Liver (tissue), 8 donors: ENCODE measurements at regions not wholly inside any gene's neighbourhood (a gene's known extent, or its start where the extent isn't known, plus 50 kb on each side); places are given as distances from the start of the nearest gene placed in this dataset.

Experiments
- DNase-seq: peaks from one replicate; pipeline ENCODE4 v3.0.0-alpha.2; 2017; ENCODE audit warnings: low spot score
- H3K27ac ChIP-seq, 2 donors: one replicate each; pipeline ENCODE4 v1.7.0; 2013; ENCODE audit warnings: inconsistent platforms in 2 of 2, low read length in 2 of 2, control low read depth in 1 of 2, low read depth in 1 of 2, mild to moderate bottlenecking in 1 of 2
- H3K27me3 ChIP-seq, 4 donors: one replicate each; pipeline versions ENCODE4 v1.6.1 to v1.7.0; 2013; ENCODE audit warnings: low read length in 3 of 4, inconsistent platforms in 1 of 4, mild to moderate bottlenecking in 1 of 4, moderate library complexity in 1 of 4; ENCODE audit not compliant: control insufficient read depth in 4 of 4, insufficient read depth in 4 of 4
- H3K36me3 ChIP-seq, 4 donors: one replicate each; pipeline versions ENCODE4 v1.6.1 to v1.7.0; 2013; ENCODE audit warnings: low read length in 3 of 4, mild to moderate bottlenecking in 3 of 4, low read depth in 1 of 4, moderate library complexity in 1 of 4; ENCODE audit not compliant: control insufficient read depth in 4 of 4, insufficient read depth in 3 of 4
- H3K4me1 ChIP-seq, 4 donors: one replicate each; pipeline versions ENCODE4 v1.6.1 to v1.7.0; 2013; ENCODE audit warnings: low read length in 3 of 4, mild to moderate bottlenecking in 3 of 4, moderate library complexity in 1 of 4; ENCODE audit not compliant: control insufficient read depth in 4 of 4, insufficient read depth in 4 of 4
- H3K4me3 ChIP-seq, 3 donors: one replicate each; pipeline versions ENCODE4 v1.6.1 to v1.7.0; 2013; ENCODE audit warnings: low read length in 3 of 3, control low read depth in 1 of 3, low read depth in 1 of 3, mild to moderate bottlenecking in 1 of 3
- H3K9ac ChIP-seq, 2 donors: one replicate each; pipeline ENCODE4 v1.7.0; 2013; ENCODE audit warnings: low read length in 2 of 2, mild to moderate bottlenecking in 2 of 2, moderate library complexity in 2 of 2, control low read depth in 1 of 2, low read depth in 1 of 2
- H3K9me3 ChIP-seq, 4 donors: one replicate each; pipeline versions ENCODE4 v1.6.1 to v1.7.0; 2013; ENCODE audit warnings: low read length in 3 of 4; ENCODE audit not compliant: control insufficient read depth in 4 of 4
- EGR1 ChIP-seq, 2 donors: IDR thresholded peaks; 2 replicates each; pipeline ENCODE4 v1.6.1; 2016 to 2018; ENCODE audit warnings: antibody characterized with exemption in 2 of 2, low read depth in 2 of 2
- FOXA1 ChIP-seq: IDR thresholded peaks from 2 replicates; pipeline ENCODE4 v1.6.1; 2016; ENCODE audit warnings: antibody characterized with exemption
- FOXA2 ChIP-seq: IDR thresholded peaks from 2 replicates; pipeline ENCODE4 v1.6.1; 2016; ENCODE audit warnings: antibody characterized with exemption
- GABPA ChIP-seq, 2 donors: IDR thresholded peaks in 1 of 2; conservative IDR thresholded peaks in 1 of 2; 2 replicates each; pipeline ENCODE4 v1.6.1; 2016; ENCODE audit warnings: antibody characterized with exemption in 2 of 2, mild to moderate bottlenecking in 1 of 2, moderate library complexity in 1 of 2
- HNF4G ChIP-seq: IDR thresholded peaks from 2 replicates; pipeline ENCODE4 v1.6.1; 2016; ENCODE audit warnings: antibody characterized with exemption
- JUND ChIP-seq, 2 donors: IDR thresholded peaks; 2 replicates each; pipeline ENCODE4 v1.6.1; 2016; ENCODE audit warnings: antibody characterized with exemption in 2 of 2
- NR2F2 ChIP-seq: IDR thresholded peaks from 2 replicates; pipeline ENCODE4 v1.6.1; 2016; ENCODE audit warnings: antibody characterized with exemption
- RAD21 ChIP-seq, 2 donors: IDR thresholded peaks; 2 replicates each; pipeline ENCODE4 v1.6.1; 2016; ENCODE audit warnings: antibody characterized with exemption in 2 of 2, mild to moderate bottlenecking in 2 of 2
- RXRA ChIP-seq, 2 donors: IDR thresholded peaks; 2 replicates each; pipeline ENCODE4 v1.6.1; 2017 to 2018; ENCODE audit warnings: antibody characterized with exemption in 2 of 2, mild to moderate bottlenecking in 1 of 2
- SP1 ChIP-seq: IDR thresholded peaks from 2 replicates; pipeline ENCODE4 v1.6.1; 2018; ENCODE audit warnings: antibody characterized with exemption, mild to moderate bottlenecking
- TAF1 ChIP-seq: conservative IDR thresholded peaks from 2 replicates; pipeline ENCODE4 v1.6.1; 2016; ENCODE audit warnings: antibody characterized with exemption, mild to moderate bottlenecking
- YY1 ChIP-seq: IDR thresholded peaks from 2 replicates; pipeline ENCODE4 v1.6.1; 2016; ENCODE audit warnings: antibody characterized with exemption, mild to moderate bottlenecking
- ZBTB33 ChIP-seq: IDR thresholded peaks from 2 replicates; pipeline ENCODE4 v1.6.1; 2016; ENCODE audit warnings: antibody characterized with exemption
- WGBS: extraction: QIAGEN DNeasy Blood & Tissue Kit; methylation state at CpG from one replicate; pipeline ENCODE4 v1.1.7; 2013; 5-methylcytosine and 5-hydroxymethylcytosine counted together
- TF ChIP-seq, protein P1 (sequence below): fragments of 150-350 bp; IDR thresholded peaks from 2 replicates; pipeline ENCODE4 v1.5.1; 2017; ENCODE audit warnings: improper control_type of control experiment, low read depth, low read length; ENCODE audit not compliant: missing input control
- TF ChIP-seq, protein P2 (sequence below): IDR thresholded peaks from 2 replicates; pipeline ENCODE4 v1.6.1; 2016; ENCODE audit warnings: antibody characterized with exemption, mild to moderate bottlenecking
- TF ChIP-seq, protein P3 (sequence below): IDR thresholded peaks from 2 replicates; pipeline ENCODE4 v1.6.1; 2016; ENCODE audit warnings: antibody characterized with exemption
- donor health status: healthy.
- donor health status: healthy.
- donor health status: healthy.
- donor health status: healthy.
- donor health status: healthy.

GRCh38 chr1:37294096-37294495 is 180.3 kb upstream of the ZC3H12A start:
- Histone ChIP-seq H3K27ac (no peak overlapping the region), H3K27me3 (peaks cover 2 to 7% (median 4%) of the 10 kb centered on the region in 4 donors), H3K36me3 (no peaks in the 10 kb centered on the region), H3K4me3 (no peak overlapping the region), H3K9ac (no peak overlapping the region), H3K4me1 (no peaks in the 10 kb centered on the region), H3K9me3 (no peaks in the 10 kb centered on the region)
- TF ChIP-seq ZBTB33 (no peak), FOXA2 (no peak), JUND (IDR thresholded peaks at IDR 0.05) (no peak), GABPA (IDR thresholded peaks at IDR 0.05 in 1 of 2, conservative IDR thresholded peaks at IDR 0.05 in 1 of 2) (no peak), TAF1 (no peak)
- TF ChIP-seq, protein P1, sequence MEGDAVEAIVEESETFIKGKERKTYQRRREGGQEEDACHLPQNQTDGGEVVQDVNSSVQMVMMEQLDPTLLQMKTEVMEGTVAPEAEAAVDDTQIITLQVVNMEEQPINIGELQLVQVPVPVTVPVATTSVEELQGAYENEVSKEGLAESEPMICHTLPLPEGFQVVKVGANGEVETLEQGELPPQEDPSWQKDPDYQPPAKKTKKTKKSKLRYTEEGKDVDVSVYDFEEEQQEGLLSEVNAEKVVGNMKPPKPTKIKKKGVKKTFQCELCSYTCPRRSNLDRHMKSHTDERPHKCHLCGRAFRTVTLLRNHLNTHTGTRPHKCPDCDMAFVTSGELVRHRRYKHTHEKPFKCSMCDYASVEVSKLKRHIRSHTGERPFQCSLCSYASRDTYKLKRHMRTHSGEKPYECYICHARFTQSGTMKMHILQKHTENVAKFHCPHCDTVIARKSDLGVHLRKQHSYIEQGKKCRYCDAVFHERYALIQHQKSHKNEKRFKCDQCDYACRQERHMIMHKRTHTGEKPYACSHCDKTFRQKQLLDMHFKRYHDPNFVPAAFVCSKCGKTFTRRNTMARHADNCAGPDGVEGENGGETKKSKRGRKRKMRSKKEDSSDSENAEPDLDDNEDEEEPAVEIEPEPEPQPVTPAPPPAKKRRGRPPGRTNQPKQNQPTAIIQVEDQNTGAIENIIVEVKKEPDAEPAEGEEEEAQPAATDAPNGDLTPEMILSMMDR: no peak
- TF ChIP-seq, protein P2, sequence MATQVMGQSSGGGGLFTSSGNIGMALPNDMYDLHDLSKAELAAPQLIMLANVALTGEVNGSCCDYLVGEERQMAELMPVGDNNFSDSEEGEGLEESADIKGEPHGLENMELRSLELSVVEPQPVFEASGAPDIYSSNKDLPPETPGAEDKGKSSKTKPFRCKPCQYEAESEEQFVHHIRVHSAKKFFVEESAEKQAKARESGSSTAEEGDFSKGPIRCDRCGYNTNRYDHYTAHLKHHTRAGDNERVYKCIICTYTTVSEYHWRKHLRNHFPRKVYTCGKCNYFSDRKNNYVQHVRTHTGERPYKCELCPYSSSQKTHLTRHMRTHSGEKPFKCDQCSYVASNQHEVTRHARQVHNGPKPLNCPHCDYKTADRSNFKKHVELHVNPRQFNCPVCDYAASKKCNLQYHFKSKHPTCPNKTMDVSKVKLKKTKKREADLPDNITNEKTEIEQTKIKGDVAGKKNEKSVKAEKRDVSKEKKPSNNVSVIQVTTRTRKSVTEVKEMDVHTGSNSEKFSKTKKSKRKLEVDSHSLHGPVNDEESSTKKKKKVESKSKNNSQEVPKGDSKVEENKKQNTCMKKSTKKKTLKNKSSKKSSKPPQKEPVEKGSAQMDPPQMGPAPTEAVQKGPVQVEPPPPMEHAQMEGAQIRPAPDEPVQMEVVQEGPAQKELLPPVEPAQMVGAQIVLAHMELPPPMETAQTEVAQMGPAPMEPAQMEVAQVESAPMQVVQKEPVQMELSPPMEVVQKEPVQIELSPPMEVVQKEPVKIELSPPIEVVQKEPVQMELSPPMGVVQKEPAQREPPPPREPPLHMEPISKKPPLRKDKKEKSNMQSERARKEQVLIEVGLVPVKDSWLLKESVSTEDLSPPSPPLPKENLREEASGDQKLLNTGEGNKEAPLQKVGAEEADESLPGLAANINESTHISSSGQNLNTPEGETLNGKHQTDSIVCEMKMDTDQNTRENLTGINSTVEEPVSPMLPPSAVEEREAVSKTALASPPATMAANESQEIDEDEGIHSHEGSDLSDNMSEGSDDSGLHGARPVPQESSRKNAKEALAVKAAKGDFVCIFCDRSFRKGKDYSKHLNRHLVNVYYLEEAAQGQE: no peak
- WGBS: 69% methylated on average over 4 of the region's 4 CpGs
- DNase-seq: no peak

- Histone ChIP-seq H3K4me3 (no peak overlapping the region), H3K27ac (no peak overlapping the region), H3K27me3 (peaks cover 2 to 7% (median 4%) of the 10 kb centered on the region in 4 donors), H3K9ac (no peak overlapping the region), H3K4me1 (no peaks in the 10 kb centered on the region), H3K36me3 (no peaks in the 10 kb centered on the region), H3K9me3 (no peaks in the 10 kb centered on the region)
- WGBS: 66% methylated on average over 6 of the region's 6 CpGs
- DNase-seq: no peak
- TF ChIP-seq YY1 (no peak), TAF1 (no peak), RAD21 (IDR thresholded peaks at IDR 0.05) (no peak), FOXA2 (no peak), HNF4G (no peak), EGR1 (IDR thresholded peaks at IDR 0.05; ENCODE audit: low read depth in 2 of 2) (no peak), FOXA1 (no peak), JUND (IDR thresholded peaks at IDR 0.05) (no peak), SP1 (no peak), NR2F2 (no peak), RXRA (IDR thresholded peaks at IDR 0.05) (no peak), ZBTB33 (no peak), GABPA (IDR thresholded peaks at IDR 0.05 in 1 of 2, conservative IDR thresholded peaks at IDR 0.05 in 1 of 2) (no peak)
- TF ChIP-seq, protein P3, sequence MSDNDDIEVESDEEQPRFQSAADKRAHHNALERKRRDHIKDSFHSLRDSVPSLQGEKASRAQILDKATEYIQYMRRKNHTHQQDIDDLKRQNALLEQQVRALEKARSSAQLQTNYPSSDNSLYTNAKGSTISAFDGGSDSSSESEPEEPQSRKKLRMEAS: no peak
- TF ChIP-seq, protein P2: no peak
- TF ChIP-seq, protein P1: no peak
Measured at GRCh38 chr1:37294529-37294928, 179.9 kb upstream of the ZC3H12A start.
